ENCODE measurements at regions not wholly inside any gene's neighbourhood (a gene's known extent, or its start where the extent isn't known, plus 50 kb on each side); places are given as distances from the start of the nearest gene placed in this dataset.

DNA sequence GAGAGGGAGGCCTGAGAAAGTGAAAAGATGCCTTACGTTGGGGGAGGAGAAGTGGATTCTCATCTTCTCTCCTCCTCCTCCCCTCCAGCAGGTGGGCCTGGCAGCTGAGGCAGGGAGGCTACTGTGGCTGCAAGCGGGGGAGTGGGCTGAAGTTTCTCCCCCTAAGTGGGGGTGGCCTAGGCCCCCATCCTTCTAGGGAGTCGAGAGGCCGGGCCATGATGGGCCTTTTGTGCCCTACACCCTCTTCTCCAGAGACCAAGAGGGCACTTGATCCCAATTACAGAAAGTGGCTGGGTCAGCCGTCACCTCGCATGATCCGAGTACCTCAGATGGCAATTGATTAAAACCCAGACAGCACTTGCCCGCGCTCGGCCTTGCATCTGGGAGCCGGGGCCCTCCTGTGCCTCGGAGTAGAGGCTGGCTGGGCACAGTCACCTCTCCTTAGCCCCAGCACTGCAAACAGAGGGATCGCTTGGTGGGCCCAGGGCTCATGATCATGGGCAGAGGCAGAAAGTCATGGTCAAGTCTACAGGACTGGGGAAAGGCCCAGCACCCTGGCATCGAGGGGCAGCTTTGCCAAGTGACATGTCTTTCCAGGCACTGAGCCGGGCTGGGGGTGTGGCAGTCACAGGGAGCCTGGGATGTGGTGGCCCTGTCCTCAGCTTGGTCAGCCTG is 78.3 kb downstream of the IRX5 start:
- H3K4me1 ChIP-seq, result no peaks in the 10 kb centered on the region
- DNase-seq (ENCODE audit: extremely low spot score in 2 of 2), result peak; percentile 58 to 75
- no peak overlapping the region for H3K27ac ChIP-seq
- no peaks in the 10 kb centered on the region for H3K9me3 ChIP-seq
- intact Hi-C loops (cut with DNase I), result no loop called here
- H3K4me3 ChIP-seq, result no peak overlapping the region
- H3K36me3 ChIP-seq, result no peaks in the 10 kb centered on the region
- H3K27me3 ChIP-seq, result no peaks in the 10 kb centered on the region
- TF ChIP-seq, protein P1, sequence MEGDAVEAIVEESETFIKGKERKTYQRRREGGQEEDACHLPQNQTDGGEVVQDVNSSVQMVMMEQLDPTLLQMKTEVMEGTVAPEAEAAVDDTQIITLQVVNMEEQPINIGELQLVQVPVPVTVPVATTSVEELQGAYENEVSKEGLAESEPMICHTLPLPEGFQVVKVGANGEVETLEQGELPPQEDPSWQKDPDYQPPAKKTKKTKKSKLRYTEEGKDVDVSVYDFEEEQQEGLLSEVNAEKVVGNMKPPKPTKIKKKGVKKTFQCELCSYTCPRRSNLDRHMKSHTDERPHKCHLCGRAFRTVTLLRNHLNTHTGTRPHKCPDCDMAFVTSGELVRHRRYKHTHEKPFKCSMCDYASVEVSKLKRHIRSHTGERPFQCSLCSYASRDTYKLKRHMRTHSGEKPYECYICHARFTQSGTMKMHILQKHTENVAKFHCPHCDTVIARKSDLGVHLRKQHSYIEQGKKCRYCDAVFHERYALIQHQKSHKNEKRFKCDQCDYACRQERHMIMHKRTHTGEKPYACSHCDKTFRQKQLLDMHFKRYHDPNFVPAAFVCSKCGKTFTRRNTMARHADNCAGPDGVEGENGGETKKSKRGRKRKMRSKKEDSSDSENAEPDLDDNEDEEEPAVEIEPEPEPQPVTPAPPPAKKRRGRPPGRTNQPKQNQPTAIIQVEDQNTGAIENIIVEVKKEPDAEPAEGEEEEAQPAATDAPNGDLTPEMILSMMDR (IDR thresholded peaks at IDR 0.05), result no peak
- TF ChIP-seq POLR2A (IDR thresholded peaks at IDR 0.05) (no peak), POLR2AphosphoS5 (IDR thresholded peaks at IDR 0.05; ENCODE audit: insufficient read depth in 1 of 2, low read depth in 1 of 2) (no peak)

DNA sequence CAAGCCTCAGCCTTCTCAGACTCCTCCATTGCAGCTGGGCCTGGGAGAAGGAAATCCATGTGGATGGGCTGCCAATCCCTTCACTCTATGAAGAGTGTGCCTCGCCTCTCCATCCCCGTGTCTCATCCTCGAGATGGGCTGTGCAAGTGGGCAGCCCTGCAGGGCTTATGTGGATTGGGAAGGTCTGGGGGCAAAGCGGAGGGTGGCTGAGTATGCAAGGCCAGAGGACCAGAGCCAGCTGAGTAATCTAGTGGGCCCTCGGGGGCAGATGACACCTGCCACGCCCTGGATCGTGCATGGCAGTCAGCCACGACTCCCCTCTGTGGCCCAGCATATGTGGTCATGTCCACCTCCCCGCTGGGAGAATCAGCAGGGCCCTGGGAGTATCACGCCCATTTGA is 78.9 kb downstream of the IRX5 start:
- TF ChIP-seq POLR2A (IDR thresholded peaks at IDR 0.05), result no peak
- Histone ChIP-seq H3K27ac (no peak overlapping the region), H3K4me3 (no peak overlapping the region), H3K27me3 (no peaks in the 10 kb centered on the region), H3K36me3 (no peaks in the 10 kb centered on the region), H3K4me1 (no peaks in the 10 kb centered on the region), H3K9me3 (no peaks in the 10 kb centered on the region)
- peak; percentile 52 to 84 for DNase-seq (ENCODE audit: extremely low spot score in 2 of 2)
- intact Hi-C loops (cut with DNase I), result no loop called here

- DNase-seq (ENCODE audit: extremely low spot score in 2 of 2), result peak; percentile 56 to 88
- Histone ChIP-seq H3K4me1 (no peaks in the 10 kb centered on the region), H3K4me3 (no peak overlapping the region), H3K27ac (no peak overlapping the region), H3K27me3 (no peaks in the 10 kb centered on the region), H3K9me3 (no peaks in the 10 kb centered on the region), H3K36me3 (no peaks in the 10 kb centered on the region)
- intact Hi-C loops (cut with DNase I), result no loop called here
- no peak for TF ChIP-seq POLR2A (IDR thresholded peaks at IDR 0.05)
- no peak for TF ChIP-seq POLR2AphosphoS5 (IDR thresholded peaks at IDR 0.05; ENCODE audit: insufficient read depth in 1 of 2, low read depth in 1 of 2)
Measured at GRCh38 chr16:55010492-55011160, 80.0 kb downstream of the IRX5 start.

DNA sequence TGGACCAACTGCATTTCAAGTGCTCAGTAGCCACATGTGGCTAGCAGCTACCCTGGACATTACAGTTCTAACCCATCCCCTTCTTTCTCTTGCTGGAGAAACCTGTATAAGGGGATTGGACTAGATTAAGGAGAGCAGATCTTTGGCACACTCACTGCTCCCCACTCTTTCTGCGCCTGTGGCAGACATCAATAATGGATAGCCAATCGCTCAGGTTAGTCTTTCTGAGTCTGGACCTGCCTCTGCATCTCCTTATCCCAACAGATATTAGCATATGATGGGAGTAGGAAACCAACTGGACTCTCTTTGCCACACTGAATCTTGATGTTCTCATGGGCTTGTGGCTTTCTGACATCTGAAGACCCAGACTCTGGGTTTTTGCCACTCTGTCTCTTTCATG is 81.7 kb downstream of the IRX5 start:
- Histone ChIP-seq H3K4me1 (no peaks in the 10 kb centered on the region), H3K36me3 (no peaks in the 10 kb centered on the region), H3K27ac (no peak overlapping the region), H3K9me3 (no peaks in the 10 kb centered on the region), H3K4me3 (no peak overlapping the region), H3K27me3 (no peaks in the 10 kb centered on the region)
- no peak for DNase-seq (ENCODE audit: extremely low spot score in 2 of 2)
- TF ChIP-seq, protein P1 (IDR thresholded peaks at IDR 0.05), result no peak
- TF ChIP-seq POLR2A (IDR thresholded peaks at IDR 0.05) (no peak), POLR2AphosphoS5 (IDR thresholded peaks at IDR 0.05; ENCODE audit: insufficient read depth in 1 of 2, low read depth in 1 of 2) (no peak)
- intact Hi-C loops (cut with DNase I), result no loop called here

DNA sequence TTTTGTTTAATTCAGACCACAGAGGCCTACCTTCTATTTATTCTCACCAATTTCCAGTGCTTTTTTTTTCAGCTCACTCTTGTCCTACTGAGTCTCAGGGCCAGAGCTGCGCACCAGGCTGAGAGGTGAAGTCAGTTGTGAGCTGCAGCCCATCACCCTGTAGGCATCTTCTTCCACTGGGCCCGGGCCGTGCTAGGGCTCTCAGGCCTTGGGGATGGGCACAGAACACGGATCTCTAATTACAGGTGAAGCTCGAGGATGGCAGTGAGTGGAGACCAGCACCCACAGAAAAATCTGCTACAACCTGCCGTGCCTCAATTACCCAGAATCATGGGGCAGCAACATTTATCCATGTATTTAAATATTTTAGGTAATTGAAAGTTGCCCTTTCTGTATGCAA is 82.1 kb downstream of the IRX5 start:
- no peaks in the 10 kb centered on the region for H3K4me1 ChIP-seq
- TF ChIP-seq POLR2A (IDR thresholded peaks at IDR 0.05) (no peak), POLR2AphosphoS5 (IDR thresholded peaks at IDR 0.05; ENCODE audit: insufficient read depth in 1 of 2, low read depth in 1 of 2) (no peak)
- TF ChIP-seq, protein P1 (IDR thresholded peaks at IDR 0.05), result no peak
- H3K4me3 ChIP-seq, result no peak overlapping the region
- intact Hi-C loops (cut with DNase I), result no loop called here
- H3K9me3 ChIP-seq, result no peaks in the 10 kb centered on the region
- H3K27ac ChIP-seq, result no peak overlapping the region
- peak in 1 of 2 donors; percentile 67 for DNase-seq (ENCODE audit: extremely low spot score in 2 of 2)
- no peaks in the 10 kb centered on the region for H3K36me3 ChIP-seq
- H3K27me3 ChIP-seq, result no peaks in the 10 kb centered on the region

DNA sequence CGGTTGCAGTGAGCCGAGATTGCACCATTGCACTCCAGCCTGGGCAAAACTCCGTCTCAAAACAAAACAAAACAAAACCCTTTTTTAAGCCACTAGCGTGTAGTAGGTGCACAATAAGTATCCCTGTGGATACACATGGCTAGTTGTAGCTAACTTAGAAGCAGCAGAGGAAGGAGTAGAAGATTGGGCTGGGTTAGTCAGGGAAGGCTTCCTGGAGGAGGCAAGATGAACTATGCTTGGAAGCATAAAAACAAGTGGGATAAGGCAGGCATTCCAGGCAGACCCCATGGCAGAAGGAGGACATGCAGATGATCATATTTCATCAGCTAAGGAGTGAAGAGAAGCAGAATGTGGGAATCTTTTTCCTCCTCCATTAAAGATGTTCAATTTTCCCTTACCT is 83.4 kb downstream of the IRX5 start:
- H3K27me3 ChIP-seq, result no peaks in the 10 kb centered on the region
- H3K4me3 ChIP-seq, result no peak overlapping the region
- no peaks in the 10 kb centered on the region for H3K36me3 ChIP-seq
- TF ChIP-seq, protein P1 (IDR thresholded peaks at IDR 0.05), result no peak
- intact Hi-C loops (cut with DNase I), result no loop called here
- H3K4me1 ChIP-seq, result no peaks in the 10 kb centered on the region
- peak in 1 of 2 donors; percentile 34 for DNase-seq (ENCODE audit: extremely low spot score in 2 of 2)
- H3K9me3 ChIP-seq, result no peaks in the 10 kb centered on the region
- no peak overlapping the region for H3K27ac ChIP-seq

Data from vagina (tissue), 2 donors.